ENCODE measurements at regions not wholly inside any gene's neighbourhood (a gene's known extent, or its start where the extent isn't known, plus 50 kb on each side); places are given as distances from the start of the nearest gene placed in this dataset.
A peak's percentile ranks its signal among the peaks of the same experiment; 100 is the strongest.

GRCh38 chr12:87866578-87867292 lies 162.5 kb downstream of the C12orf50 start:
- dilution Hi-C loops (cut with MboI; ENCODE audit: extremely low pct_ligation_motif_present, low sequenced_read_pairs) = no loop called here
- Histone ChIP-seq H3K27me3 (ENCODE audit: control insufficient read depth, extremely low read depth, insufficient read depth, low read length) (no peaks in the 10 kb centered on the region), H3K27ac (ENCODE audit: control insufficient read depth, insufficient read depth, low read length) (no peak overlapping the region), H3K9me1 (ENCODE audit: control insufficient read depth, extremely low read depth, insufficient read depth, low read length) (no peaks in the 10 kb centered on the region), H2AFZ (ENCODE audit: control insufficient read depth, low read length) (no peak overlapping the region), H3K36me3 (ENCODE audit: control insufficient read depth in 2 of 2, extremely low read depth in 1 of 2, insufficient read depth in 2 of 2, low read length in 2 of 2) (no peaks in the 10 kb centered on the region), H3K4me1 (ENCODE audit: control insufficient read depth, extremely low read depth, insufficient read depth, low read length) (no peaks in the 10 kb centered on the region), H4K20me1 (ENCODE audit: control insufficient read depth, extremely low read depth, insufficient read depth, low read length) (no peaks in the 10 kb centered on the region), H3K4me3 (ENCODE audit: control insufficient read depth in 2 of 3, extremely low read depth in 1 of 3, insufficient read depth in 2 of 3, low read depth in 1 of 3, low read length in 3 of 3) (no peak overlapping the region), H3K9ac (ENCODE audit: control insufficient read depth, extremely low read depth, insufficient read depth, low read length) (no peak overlapping the region), H3K79me2 (ENCODE audit: control insufficient read depth, insufficient read depth, low read length) (no peaks in the 10 kb centered on the region), H3K4me2 (ENCODE audit: control insufficient read depth, extremely low read depth, insufficient read depth, low read depth, low read length) (no peak overlapping the region), H3K9me3 (ENCODE audit: control insufficient read depth, low read depth, low read length) (no peaks in the 10 kb centered on the region)
- TF ChIP-seq EZH2 (IDR thresholded peaks at IDR 0.05; ENCODE audit: low read length) (no peak), CTCF (optimal IDR thresholded peaks at IDR 0.05 in 1 of 3, IDR thresholded peaks at IDR 0.05 in 1 of 3, conservative IDR thresholded peaks at IDR 0.05 in 1 of 3; ENCODE audit: extremely low read depth in 1 of 3, insufficient read depth in 2 of 3, low read length in 3 of 3) (peak; percentile 55 to 64 (median 61))
- DNase-seq (ENCODE audit: low read depth, low spot score) (no peak), FAIRE-seq (no peak)

- dilution Hi-C loops (cut with MboI; ENCODE audit: extremely low pct_ligation_motif_present, low sequenced_read_pairs) = no loop called here
These were observed 167.4 kb downstream of the C12orf50 start for GRCh38 chr12:87861791-87862190.

More at GRCh38 chr12:87861791-87862190, 167.4 kb downstream of the C12orf50 start:
- H3K9me1 ChIP-seq (ENCODE audit: control insufficient read depth, extremely low read depth, insufficient read depth, low read length) = no peaks in the 10 kb centered on the region
- H3K4me3 ChIP-seq (ENCODE audit: control insufficient read depth in 2 of 3, extremely low read depth in 1 of 3, insufficient read depth in 2 of 3, low read depth in 1 of 3, low read length in 3 of 3) = no peak overlapping the region
- no peaks in the 10 kb centered on the region for H3K36me3 ChIP-seq (ENCODE audit: control insufficient read depth in 2 of 2, extremely low read depth in 1 of 2, insufficient read depth in 2 of 2, low read length in 2 of 2)
- TF ChIP-seq EZH2 (IDR thresholded peaks at IDR 0.05; ENCODE audit: low read length) (no peak), CTCF (optimal IDR thresholded peaks at IDR 0.05 in 1 of 3, IDR thresholded peaks at IDR 0.05 in 1 of 3, conservative IDR thresholded peaks at IDR 0.05 in 1 of 3; ENCODE audit: extremely low read depth in 1 of 3, insufficient read depth in 2 of 3, low read length in 3 of 3) (no peak)
- no peaks in the 10 kb centered on the region for H3K9me3 ChIP-seq (ENCODE audit: control insufficient read depth, low read depth, low read length)
- no peaks in the 10 kb centered on the region for H4K20me1 ChIP-seq (ENCODE audit: control insufficient read depth, extremely low read depth, insufficient read depth, low read length)
- no peak overlapping the region for H3K9ac ChIP-seq (ENCODE audit: control insufficient read depth, extremely low read depth, insufficient read depth, low read length)
- no peak overlapping the region for H2AFZ ChIP-seq (ENCODE audit: control insufficient read depth, low read length)
- H3K4me1 ChIP-seq (ENCODE audit: control insufficient read depth, extremely low read depth, insufficient read depth, low read length) = no peaks in the 10 kb centered on the region
- DNase-seq (ENCODE audit: low read depth, low spot score) = no peak
- H3K79me2 ChIP-seq (ENCODE audit: control insufficient read depth, insufficient read depth, low read length) = no peaks in the 10 kb centered on the region
- H3K27ac ChIP-seq (ENCODE audit: control insufficient read depth, insufficient read depth, low read length) = no peak overlapping the region
- FAIRE-seq = no peak
- H3K27me3 ChIP-seq (ENCODE audit: control insufficient read depth, extremely low read depth, insufficient read depth, low read length) = no peaks in the 10 kb centered on the region
- no peak overlapping the region for H3K4me2 ChIP-seq (ENCODE audit: control insufficient read depth, extremely low read depth, insufficient read depth, low read depth, low read length)

All from keratinocyte (primary cell).